T-helper 2 cell treated with Interferon-gamma antibody and Interleukin-4, amounts not matched to agents 100 ng/mL and 5 ng/mL, for 36 hours (primary cell): ENCODE measurements at regions not wholly inside any gene's neighbourhood (a gene's known extent, or its start where the extent isn't known, plus 50 kb on each side); places are given as distances from the start of the nearest gene placed in this dataset.

Source experiments
- intact Hi-C: fragments of 100-400 bp; cut with micrococcal nuclease; formaldehyde crosslinking; loops from one replicate; pipeline ENCODE4 v1.15.1; 2023

DNA sequence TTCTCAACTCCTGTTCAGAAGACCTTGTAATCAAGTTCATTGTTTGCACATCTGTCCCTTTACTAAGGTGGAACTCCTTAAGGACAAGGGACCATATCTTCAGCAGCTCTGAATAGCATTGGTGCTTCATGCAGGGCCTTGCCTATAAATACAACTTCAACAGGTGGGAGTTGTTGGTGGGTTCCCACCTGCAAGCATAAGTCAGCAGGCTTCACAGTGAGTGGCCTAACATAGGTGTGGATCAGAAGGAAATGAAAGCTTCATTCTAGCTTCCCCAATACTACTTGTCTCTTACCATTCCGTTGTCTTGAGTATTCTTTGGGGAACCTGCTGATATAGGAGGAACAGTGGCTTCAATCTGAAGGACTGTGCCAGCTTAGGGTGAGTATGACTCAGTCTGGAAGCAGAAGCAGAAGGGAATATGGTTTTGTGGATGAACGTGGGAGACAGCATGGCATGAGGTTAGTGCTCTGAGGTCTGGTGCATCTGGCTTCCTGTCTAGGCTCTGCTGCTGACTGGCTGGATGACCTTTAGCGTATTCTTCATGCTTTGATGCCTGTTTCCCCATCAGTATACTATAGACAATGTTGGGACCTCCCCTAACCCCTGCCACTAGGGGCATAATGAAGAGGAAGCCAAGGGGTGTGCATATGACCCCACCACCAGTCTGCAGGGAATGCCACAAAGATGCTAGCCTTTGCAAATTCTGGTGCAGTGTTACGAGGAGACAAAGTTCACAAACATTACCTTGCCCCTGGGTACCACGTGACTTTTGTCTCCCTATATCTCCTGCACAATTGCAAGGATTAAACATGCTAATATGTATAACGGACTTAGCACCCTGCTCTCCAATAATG, 192.3 kb downstream of the PALM2AKAP2 start:
- intact Hi-C loops: no loop called here

DNA sequence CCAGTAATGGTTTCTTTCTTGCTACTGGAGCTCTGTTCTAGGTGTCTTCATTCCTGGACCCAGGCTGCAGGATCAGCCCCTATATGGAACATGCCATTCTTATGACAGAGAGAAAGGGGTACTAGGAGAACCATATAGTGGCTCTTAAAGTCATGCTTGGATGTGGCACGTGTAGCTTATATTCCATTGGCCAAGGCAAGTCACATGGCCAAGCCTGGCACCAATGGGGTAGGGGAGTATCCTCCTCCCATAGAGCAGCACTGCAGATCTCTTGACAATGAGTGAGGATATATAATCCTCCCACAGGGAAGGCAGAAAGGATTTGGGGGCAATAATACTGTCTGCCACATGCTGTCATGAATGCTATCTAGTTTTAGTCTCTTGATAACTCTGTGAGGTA, 193.3 kb downstream of the PALM2AKAP2 start:
- intact Hi-C loops: no loop called here

DNA sequence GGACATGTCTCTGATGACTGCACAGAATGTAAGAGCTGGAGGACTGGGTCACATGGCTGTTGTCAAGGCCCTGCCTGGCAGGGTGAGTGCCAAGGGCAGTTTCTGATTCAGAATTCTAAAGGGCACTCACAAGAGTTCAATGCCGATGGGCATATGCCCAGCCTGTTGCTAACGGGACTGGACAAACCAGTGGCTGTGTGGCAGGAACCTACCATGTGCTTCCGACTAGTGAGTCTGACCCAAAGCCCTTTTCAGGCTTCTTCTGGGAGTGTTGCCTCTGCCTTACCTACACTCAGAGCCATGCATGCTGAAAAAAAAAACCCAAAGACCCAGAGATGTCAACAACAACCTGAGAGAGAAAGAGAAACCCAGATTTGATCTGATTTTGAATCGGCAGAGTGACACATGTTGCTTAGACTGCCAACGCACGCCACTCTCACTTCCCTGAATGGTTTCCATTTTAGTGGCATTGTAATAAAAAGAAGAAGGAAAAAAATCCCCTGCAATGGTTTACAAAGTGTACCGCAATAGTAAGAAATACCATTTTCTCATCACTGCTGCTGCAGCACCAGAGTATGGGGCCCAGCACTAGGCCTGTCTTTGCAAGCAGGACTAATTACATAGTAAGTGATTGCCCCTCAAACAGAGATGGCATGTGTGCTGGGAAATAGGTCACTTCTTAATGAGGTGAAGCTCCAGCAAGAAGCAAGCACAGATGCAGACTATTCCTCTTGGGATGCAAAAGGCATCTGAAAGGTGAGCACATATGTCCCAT, 194.3 kb downstream of the PALM2AKAP2 start:
- intact Hi-C loops: loop anchor here (1.0 to 2.0 kb wide), 5 partner anchors 23 to 169 kb away; no protein-coding TSS in a partner anchor

DNA sequence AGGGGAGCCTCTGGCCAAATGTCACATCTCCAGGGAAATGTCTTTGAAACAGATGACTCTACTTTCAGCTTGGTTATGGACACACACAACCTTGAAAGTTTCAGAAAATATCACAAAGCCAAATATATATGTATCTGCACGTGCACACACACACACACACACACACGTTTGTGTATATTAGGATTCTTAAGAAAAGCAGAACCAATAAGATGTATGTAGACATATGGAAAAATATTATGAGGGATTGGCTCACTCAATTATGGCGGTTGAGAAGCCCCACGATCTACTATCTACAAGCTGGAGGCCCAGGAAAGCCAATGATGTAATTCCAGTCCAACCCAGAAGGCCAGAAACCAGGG, 194.9 kb downstream of the PALM2AKAP2 start:
- intact Hi-C loops: loop anchor here (1.0 to 2.0 kb wide), 5 partner anchors 24 to 168 kb away; no protein-coding TSS in a partner anchor

DNA sequence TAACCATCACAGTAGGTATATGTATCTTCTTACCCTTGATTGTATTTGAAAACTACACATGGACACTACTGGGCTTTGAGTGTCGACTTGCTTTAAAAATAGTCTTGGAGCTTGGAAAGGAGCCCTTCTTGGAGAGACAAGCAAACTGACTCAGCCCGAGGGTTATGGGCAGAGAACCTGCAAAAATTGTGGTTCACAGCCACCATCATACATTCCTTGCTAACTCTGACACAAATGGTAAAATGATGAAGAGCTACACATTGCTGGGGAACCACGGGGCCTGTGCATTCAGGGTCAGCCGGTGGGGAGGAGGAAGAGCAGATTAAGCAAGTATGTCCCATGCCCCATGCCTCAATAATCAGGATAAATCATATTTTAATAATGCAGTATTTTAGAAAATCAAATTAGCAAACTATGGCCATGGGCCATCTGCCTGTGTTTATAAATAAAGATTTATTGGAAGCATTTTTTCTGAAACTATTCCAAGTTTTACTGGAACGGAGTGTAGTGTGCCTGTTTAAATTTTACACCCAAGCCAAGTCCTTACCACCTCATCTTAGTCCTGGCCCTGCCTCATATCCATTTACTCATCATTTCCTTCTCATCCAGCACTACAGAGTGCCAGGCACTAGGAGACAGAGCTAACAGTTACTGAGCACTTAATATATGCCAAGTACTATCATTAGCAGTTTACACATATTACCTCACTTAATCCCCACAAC, 195.7 kb downstream of the PALM2AKAP2 start:
- intact Hi-C loops: loop anchor here (2.0 kb wide), 1 partner anchor 49 kb away; no protein-coding TSS in a partner anchor

DNA sequence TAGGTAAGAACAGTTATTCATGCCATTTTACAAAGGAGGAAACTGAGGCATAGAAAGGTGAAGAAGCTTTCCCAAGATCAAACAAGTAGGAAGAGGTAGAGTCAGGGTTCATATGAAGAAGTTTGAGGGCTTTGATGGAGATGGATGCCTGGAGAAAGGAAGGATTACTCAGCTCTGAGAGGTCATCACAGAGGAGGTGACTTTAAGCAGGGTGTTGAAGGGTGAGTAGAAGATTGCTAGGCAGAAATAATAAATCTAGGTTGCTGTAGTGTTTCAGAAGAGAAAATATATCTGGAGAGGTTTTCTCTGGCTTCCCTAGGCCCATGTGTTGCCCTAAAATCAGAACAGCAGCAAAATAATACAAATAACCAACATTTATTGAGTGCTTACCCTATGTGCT, 196.3 kb downstream of the PALM2AKAP2 start:
- intact Hi-C loops: no loop called here

DNA sequence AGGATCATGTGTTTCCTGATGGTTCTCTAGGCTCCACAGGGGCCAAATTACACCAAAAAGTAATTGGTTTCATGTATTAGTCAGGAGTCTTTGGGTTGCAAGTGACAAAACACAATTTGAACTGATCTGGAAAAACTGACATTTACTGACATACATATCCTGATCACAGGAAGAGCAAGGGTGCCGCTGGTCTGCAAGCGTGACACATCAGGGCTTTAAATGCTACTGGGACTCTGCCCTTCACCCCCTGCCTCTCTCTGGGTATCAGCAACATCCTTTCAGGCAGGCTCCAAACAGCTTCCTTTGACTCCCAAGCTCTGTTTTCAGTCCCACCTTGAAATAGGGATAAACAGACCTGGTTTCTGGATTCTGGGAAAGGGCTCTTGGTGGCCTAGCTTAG, 197.5 kb downstream of the PALM2AKAP2 start:
- intact Hi-C loops: no loop called here

DNA sequence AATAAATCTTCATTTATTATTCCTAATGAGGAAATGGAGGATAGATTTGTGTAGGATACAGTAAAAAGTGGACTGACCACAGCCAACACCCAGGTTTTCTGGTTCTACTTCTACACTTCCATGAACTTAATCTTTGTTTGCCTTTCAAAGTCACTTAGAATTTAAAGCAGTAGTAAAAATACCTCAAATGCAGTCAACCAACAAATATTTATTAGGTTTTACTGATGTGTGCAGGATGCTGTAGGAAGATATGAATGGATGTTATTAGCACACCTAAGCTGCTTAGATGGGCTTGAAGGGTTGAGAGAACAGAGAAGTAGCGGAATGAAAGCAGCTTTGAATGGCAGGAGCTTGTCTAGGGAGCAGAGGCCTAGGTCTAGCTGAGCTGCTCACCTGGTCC, 201.1 kb downstream of the PALM2AKAP2 start:
- intact Hi-C loops: loop anchor here (5.0 kb wide), 1 partner anchor 36 kb away; no protein-coding TSS in a partner anchor

DNA sequence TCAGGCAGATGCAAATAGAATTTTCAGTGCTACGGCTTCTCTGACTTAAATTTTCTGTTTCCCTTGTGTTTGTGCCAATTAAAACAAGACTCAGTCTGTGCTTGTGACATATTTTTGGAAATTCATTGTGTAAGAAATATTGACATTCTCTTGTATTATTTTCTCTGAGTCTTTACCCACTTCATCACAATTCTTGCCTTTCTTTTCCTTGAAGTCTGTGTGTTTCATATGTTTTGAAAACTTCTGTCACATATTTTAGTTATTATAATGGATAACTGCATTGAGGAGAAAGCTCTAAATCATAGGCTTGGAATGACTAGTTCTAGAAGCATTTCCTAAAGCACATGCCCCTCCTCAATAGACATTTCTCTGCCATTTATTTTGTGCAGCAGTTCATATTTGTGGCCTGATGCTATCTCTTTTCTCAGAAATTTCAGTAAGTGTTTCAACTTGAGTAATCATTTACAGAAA, 206.6 kb downstream of the PALM2AKAP2 start:
- intact Hi-C loops: loop anchor here (1.0 kb wide), 1 partner anchor 68 kb away; no protein-coding TSS in a partner anchor

DNA sequence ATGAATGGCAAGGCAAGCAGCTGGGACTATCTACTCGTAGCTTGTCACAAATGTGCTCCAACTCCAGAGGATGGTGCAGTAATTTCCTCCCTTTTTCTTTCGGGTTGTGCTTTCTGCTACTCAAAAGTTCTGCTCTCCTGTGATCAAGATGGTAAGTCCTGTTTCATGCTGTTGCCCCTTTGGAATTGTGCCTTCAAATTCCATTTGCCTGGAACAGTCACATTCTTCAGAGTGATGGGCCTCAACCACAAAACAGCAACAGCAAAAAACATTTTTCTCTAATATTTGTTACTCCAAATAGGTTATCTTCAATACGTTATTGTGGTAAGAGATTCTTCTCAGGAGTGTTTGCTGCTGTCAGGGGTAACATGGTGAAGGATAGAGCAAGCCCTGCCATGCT, 209.3 kb downstream of the PALM2AKAP2 start:
- intact Hi-C loops: no loop called here

DNA sequence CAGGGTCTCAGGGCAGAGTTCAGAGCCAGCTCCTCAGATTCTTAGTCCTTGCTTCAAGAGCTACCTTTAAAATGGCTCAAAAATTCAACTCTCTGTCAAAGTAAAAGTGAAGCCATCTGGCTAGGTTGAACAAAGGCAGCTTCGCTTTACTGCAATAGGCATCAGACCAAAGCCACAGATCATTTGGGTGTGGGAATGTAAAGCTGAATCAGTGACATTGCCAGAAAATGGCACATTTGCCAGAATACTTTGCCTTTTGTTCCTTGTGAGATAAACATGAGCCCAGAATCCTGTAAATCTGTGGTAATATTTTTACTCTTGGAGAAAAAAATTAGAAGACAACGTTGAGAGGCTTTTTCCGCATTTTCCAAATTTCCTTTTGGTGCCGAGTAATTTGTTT, 210.5 kb downstream of the PALM2AKAP2 start:
- intact Hi-C loops: no loop called here

DNA sequence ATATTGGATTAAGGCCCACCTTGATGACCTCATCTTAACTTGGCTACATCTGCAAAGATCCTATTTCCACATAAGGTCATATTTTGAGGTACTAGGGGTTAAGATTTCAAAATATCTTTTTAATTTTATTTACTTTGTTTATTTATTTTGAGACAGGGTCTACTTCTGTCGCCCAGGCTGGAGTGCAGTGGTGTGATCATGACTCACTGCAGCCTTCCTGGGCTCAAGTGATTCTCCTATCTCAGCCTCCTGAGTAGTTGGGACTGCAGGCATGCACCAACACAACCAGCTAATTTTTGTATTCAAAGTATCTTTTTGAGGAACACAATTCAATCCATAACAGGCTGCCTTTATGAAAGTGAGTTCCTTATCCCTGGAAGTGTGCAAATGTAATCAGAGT, 212.3 kb downstream of the PALM2AKAP2 start:
- intact Hi-C loops: no loop called here

DNA sequence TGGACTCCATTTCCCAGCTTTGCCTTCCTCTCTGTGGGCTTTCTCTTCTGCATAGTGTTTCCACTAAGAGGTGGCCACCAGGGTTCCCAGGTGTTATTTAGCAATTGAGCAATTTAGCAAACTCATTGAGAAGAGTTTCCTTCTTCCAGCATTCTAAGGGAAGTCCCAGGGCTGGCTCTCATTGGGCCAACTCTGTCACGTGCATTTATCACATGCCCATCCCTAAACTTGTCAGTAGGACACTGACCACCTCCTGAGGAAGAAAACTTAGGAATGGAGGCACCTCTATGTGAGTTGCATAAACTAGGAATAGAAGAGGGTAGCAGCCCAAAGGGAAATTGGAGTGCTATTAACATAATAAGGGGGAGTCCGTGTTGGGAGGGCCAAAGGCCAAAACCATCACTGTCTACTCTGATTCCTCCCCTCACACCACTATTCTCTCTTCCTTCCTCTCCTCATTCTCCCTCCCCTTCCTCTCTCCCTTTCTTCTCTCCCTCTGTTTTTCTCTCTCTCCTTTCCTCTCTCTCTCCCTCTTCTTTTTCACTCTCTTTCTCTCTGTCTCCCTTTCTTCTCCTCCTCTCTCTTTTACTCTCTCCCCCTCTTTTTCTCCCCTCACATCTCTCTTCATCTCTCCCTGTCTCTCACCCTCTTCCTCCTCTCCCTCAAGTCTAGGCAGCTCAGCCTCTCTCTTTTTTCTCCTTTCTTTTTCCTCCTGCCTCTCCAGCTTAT, 213.4 kb downstream of the PALM2AKAP2 start:
- intact Hi-C loops: no loop called here

DNA sequence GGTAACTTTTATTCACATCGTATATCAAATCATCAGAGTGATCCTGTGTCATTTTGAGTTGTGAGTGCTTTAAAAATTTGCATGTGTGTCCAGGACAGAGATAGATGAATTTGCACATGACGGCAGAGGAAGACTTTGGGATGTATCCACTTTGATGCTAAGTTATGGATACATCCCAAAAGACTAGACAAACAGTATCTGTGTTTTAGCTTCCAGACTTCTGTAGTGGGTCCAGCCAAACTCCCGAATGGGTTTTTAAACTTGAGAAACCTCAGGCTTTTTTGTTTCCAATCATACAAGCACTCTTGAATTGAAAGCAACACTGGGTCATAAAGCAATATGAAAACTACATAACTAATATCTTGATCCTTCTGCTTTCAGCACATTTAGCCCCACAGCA, 213.8 kb downstream of the C9orf152 start:
- intact Hi-C loops: no loop called here

DNA sequence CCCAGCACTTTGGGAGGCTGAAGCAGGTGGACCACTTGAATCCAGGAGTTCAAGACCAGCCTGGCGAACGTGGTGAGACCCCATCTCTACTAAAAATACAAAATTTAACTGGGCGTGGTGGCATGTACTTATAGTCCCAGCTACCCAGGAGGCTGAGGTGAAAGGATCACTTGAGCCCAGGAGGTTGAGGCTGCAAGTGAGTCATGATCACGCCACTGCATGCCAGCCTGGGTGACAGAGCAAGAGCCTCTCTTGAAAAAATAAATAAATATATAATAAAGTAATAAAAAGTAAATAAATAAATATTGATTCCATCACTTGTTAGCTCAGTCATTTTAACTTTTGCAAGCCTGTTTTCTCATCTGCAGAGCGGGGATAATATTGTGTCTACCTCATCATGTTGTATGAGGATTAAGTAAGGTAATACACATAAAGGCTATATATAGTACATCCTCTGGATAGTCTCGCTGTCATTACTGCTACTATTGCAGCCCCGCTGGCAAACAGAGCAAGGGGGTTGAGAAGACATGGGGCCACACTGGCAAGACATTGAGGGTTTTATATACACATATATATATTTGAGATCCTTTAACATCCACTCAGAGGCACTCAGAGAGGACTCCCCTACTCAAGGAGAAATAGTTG, 210.9 kb downstream of the C9orf152 start:
- intact Hi-C loops: no loop called here

DNA sequence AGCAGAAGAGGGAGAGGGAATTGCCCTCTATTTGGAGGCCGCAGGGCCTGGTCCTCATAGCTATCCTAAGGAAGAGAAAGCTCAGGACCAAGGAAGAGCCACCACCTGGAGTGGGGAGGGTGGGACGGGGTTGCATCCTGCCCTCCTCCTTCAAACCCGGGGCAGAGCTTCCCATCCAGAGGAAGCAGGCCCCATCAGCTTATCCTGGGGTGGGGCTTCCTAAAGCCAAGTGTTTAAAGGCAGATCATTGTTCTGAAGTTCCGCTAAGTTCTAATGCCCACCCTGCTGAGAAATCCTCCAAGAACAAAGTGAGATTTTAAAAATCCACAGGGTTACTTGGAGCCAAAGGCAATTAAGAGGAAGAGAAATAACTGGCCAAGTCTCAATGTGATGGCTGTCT, 210.3 kb downstream of the C9orf152 start:
- intact Hi-C loops: no loop called here

DNA sequence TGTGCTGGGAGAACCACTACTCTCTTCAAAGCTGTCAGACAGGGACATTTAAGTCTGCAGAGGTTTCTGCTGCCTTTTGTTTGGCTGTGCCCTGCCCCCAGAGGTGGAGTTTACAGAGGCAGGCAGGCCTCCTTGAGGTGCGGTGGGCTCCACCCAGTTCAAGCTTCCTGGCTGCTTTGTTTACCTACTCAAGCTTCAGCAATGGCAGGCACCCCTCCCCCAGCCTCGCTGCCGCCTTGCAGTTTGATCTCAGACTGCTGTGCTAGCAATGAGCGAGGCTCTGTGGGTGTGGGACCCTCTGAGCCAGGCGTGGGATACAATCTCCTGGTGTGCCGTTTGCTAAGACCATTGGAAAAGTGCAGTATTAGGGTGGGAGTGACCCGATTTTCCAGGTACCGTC, 202.4 kb downstream of the C9orf152 start:
- intact Hi-C loops: loop anchor here (1.0 to 5.0 kb wide), 2 partner anchors 43 to 53 kb away; no protein-coding TSS in a partner anchor

DNA sequence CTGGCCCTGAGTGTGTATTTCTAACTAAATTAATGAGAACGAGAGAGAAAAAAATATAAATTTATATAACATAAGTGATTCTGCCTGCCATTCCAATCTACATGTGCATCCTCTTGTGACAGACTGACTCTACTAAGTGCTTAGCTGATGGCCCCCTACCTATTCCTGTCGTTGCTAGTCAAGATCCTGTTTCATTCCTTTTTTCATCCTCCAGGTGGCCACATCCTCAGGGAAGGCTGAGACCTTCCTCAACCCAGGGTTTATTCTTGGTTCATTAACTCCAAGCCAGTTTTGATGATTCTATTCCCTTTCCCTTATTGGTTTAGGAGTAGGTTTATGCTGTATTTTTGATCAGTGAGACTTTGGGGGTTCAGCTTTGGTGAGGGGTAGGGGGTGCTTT, 201.3 kb downstream of the C9orf152 start:
- intact Hi-C loops: loop anchor here (5.0 kb wide), 1 partner anchor 54 kb away; no protein-coding TSS in a partner anchor

DNA sequence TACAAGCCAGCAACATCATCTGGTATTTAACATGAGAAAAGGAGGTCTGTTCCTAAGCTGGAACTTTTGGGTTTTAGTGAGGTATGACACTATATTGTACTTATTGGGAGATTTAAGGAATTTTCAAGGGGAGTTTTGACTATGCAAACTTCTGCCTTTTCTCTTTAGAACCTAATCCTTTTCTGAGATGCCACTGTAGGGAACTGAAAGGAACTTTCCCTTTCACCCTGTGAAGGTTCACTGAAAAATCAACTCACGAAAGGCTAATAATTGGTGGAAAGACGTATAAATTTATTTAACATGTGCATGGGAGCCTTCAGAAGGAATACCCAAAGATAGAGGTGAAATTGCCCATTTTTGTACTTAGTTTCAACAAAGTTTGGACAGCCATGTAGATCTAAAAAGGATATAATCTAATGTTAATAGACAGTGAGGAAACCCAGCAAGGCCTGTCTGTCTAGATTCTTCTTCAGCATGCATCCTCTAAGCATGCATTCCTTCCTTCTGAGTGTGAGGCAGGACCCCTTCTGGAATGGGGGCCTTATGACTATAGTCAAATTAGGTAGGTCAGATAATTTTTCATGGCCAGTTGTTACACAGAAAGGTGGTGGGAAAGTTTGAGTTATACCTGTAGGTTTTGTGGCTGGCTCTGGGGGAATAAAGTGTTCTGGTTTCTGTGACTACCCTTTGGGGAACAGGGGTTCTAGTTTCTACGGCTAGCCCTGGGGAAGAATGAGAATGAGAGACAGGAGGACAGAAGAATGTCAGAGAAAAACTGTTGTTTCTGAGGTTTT, 200.3 kb downstream of the C9orf152 start:
- intact Hi-C loops: loop anchor here (5.0 kb wide), 1 partner anchor 55 kb away; no protein-coding TSS in a partner anchor
